Natural killer cell (primary cell): ENCODE measurements at regions not wholly inside any gene's neighbourhood (a gene's known extent, or its start where the extent isn't known, plus 50 kb on each side); places are given as distances from the start of the nearest gene placed in this dataset.
A peak's percentile ranks its signal among the peaks of the same experiment; 100 is the strongest.

Experiments used
- ATAC-seq, 3 donors: fragments of 150-1000 bp in 2 of 3; fragments of 200-7000 bp in 1 of 3; cut with Tn5 transposase; 1 replicate in 1 of 3; 2 replicates in 2 of 3; pipeline ENCODE4 v1.10.0; 2021; ENCODE audit warnings: mild to moderate bottlenecking in 2 of 3, moderate library complexity in 2 of 3
- DNase-seq, 2 donors: peaks; one replicate each; pipeline versions ENCODE4 v3.0.0 to v3.0.0-alpha.2; 2013 to 2021; ENCODE audit warnings: mixed read lengths in 1 of 2
- H3K27ac ChIP-seq: one replicate; pipeline ENCODE4 v1.5.1; 2013; ENCODE audit warnings: mild to moderate bottlenecking, low read length
- H3K27me3 ChIP-seq: one replicate; pipeline ENCODE4 v1.6.1; 2013; ENCODE audit warnings: low read length; ENCODE audit not compliant: control insufficient read depth, insufficient read depth
- H3K36me3 ChIP-seq: one replicate; pipeline ENCODE4 v1.6.1; 2013; ENCODE audit warnings: low read length; ENCODE audit not compliant: control insufficient read depth, insufficient read depth
- H3K4me1 ChIP-seq: one replicate; pipeline ENCODE4 v1.6.1; 2013; ENCODE audit warnings: low read length; ENCODE audit not compliant: control insufficient read depth, insufficient read depth
- H3K4me3 ChIP-seq: one replicate; pipeline ENCODE4 v1.5.1; 2013; ENCODE audit warnings: low read length
- H3K9me3 ChIP-seq: one replicate; pipeline ENCODE4 v1.6.1; 2013; ENCODE audit warnings: low read length; ENCODE audit not compliant: control insufficient read depth, insufficient read depth
- H3K27ac Mint-ChIP-seq, 2 donors: one replicate each; pipeline ENCODE4 v1.8.0; 2022; ENCODE audit warnings: mild to moderate bottlenecking in 2 of 2, mixed read lengths in 2 of 2, moderate library complexity in 1 of 2
- H3K27me3 Mint-ChIP-seq, 2 donors: one replicate each; pipeline ENCODE4 v1.8.0; 2022; ENCODE audit warnings: low read depth in 2 of 2, mixed read lengths in 2 of 2
- H3K36me3 Mint-ChIP-seq: one replicate; pipeline ENCODE4 v1.8.0; 2022; ENCODE audit warnings: mixed read lengths
- H3K4me1 Mint-ChIP-seq, 2 donors: one replicate each; pipeline ENCODE4 v1.8.0; 2022; ENCODE audit warnings: mixed read lengths in 2 of 2
- H3K4me3 Mint-ChIP-seq: one replicate; pipeline ENCODE4 v1.8.0; 2022; ENCODE audit warnings: mild to moderate bottlenecking, moderate library complexity, mixed read lengths
- H3K9me3 Mint-ChIP-seq, 2 donors: one replicate each; pipeline ENCODE4 v1.8.0; 2022; ENCODE audit warnings: mixed read lengths in 2 of 2
- WGBS: methylation state at CpG from one replicate; pipeline ENCODE4 v1.1.7; 2013; ENCODE audit warnings: missing lambda C conversion rate; ENCODE audit not compliant: insufficient coverage; 5-methylcytosine and 5-hydroxymethylcytosine counted together
- intact Hi-C: fragments of 100-400 bp; cut with micrococcal nuclease; formaldehyde crosslinking; loops from one replicate; pipeline ENCODE4 v1.14.2; 2022
- TF ChIP-seq, protein P1 (sequence below): fragments of 200-600 bp; IDR thresholded peaks from one replicate; pipeline ENCODE4 v1.8.0; 2022; ENCODE audit warnings: antibody characterized with exemption

DNA sequence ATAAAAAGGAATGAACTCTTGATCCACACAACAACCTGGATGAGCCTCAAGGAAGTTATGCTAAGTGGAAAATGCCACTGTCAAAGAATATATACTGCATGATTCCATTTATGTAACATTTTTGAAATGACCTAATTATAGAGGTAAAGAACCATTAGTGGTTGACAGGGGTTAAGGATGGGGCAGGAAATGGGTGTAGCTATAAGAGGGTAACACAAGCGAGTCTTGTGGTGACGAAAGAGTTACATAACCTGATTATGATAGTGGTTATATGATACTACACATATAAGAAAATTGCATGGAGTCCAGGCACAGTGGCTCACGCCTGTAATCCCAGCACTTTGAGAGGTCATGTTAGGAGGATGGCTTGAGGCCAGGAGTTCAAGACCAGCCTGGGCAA is 346.6 kb upstream of the PKDCC start:
- Mint-ChIP-seq H3K4me1 (peaks cover 9 to 12% of the 10 kb centered on the region in 2 donors), H3K27me3 (peaks cover 8 to 10% of the 10 kb centered on the region in 2 donors), H3K4me3 (no peak overlapping the region), H3K9me3 (no peaks in the 10 kb centered on the region), H3K36me3 (no peaks in the 10 kb centered on the region), H3K27ac (no peak overlapping the region)
- TF ChIP-seq, protein P1, sequence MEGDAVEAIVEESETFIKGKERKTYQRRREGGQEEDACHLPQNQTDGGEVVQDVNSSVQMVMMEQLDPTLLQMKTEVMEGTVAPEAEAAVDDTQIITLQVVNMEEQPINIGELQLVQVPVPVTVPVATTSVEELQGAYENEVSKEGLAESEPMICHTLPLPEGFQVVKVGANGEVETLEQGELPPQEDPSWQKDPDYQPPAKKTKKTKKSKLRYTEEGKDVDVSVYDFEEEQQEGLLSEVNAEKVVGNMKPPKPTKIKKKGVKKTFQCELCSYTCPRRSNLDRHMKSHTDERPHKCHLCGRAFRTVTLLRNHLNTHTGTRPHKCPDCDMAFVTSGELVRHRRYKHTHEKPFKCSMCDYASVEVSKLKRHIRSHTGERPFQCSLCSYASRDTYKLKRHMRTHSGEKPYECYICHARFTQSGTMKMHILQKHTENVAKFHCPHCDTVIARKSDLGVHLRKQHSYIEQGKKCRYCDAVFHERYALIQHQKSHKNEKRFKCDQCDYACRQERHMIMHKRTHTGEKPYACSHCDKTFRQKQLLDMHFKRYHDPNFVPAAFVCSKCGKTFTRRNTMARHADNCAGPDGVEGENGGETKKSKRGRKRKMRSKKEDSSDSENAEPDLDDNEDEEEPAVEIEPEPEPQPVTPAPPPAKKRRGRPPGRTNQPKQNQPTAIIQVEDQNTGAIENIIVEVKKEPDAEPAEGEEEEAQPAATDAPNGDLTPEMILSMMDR = no peak
- intact Hi-C loops = no loop called here
- DNase-seq (no peak), ATAC-seq (peak in 2 of 3 donors; percentile 31 to 55)
- H3K9me3 ChIP-seq = no peaks in the 10 kb centered on the region
- H3K4me1 ChIP-seq = no peaks in the 10 kb centered on the region
- no peak overlapping the region for H3K27ac ChIP-seq
- H3K4me3 ChIP-seq = no peak overlapping the region
- no peaks in the 10 kb centered on the region for H3K36me3 ChIP-seq
- H3K27me3 ChIP-seq = no peaks in the 10 kb centered on the region
- WGBS = 24% methylated on average over 2 of the region's 3 CpGs

DNA sequence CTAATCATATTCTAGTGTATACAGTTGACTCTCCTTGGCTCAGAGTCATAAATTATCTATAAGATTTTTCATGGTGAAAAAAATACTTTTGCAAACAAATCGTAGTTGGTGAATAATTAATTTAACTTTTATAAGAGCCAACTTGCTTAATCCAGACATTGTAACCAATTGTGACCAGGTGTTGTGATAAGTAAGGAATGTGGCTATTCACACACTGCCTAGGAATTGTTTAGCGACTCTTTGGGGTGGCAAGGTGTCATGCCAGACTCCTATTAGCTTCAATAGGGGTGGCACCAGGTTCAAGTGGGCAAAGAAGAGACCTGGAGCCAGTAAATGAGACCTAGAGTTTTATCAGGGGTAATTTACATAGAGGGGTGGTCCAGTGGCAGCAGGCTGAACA is 344.7 kb upstream of the PKDCC start:
- WGBS = 89% methylated on average over 1 of the region's 2 CpGs

DNA sequence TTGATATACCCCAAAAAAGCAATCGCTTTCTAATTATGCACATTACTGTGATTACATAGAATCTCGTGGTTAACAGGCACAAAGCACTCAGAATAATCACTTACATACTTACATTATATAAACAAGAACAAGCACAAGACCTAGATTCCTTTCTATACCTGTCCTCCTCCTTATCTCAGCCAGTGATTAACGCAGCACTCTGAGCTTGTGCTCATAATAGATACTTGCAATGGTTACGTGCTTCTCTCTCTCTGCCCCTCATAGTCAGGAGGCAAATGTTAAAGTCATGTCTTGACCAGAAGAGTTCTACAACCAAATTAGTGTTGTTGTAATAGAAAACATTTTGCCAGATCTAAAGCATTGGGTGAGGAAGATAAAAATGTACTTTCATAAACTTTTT is 342.2 kb upstream of the PKDCC start:
- no peaks in the 10 kb centered on the region for H3K9me3 ChIP-seq
- 90% methylated on average over 4 of the region's 4 CpGs for WGBS
- no peak overlapping the region for H3K27ac Mint-ChIP-seq
- no peaks in the 10 kb centered on the region for H3K36me3 Mint-ChIP-seq
- DNase-seq = no peak
- TF ChIP-seq, protein P1 = no peak
- no peaks in the 10 kb centered on the region for H3K36me3 ChIP-seq
- H3K27ac ChIP-seq = no peak overlapping the region
- intact Hi-C loops = no loop called here
- H3K27me3 ChIP-seq = no peaks in the 10 kb centered on the region
- H3K9me3 Mint-ChIP-seq = no peaks in the 10 kb centered on the region
- H3K4me1 ChIP-seq = no peaks in the 10 kb centered on the region
- no peak for ATAC-seq
- no peak overlapping the region for H3K4me3 ChIP-seq
- H3K4me1 Mint-ChIP-seq = peaks cover 9 to 12% of the 10 kb centered on the region in 2 donors
- H3K4me3 Mint-ChIP-seq = no peak overlapping the region
- H3K27me3 Mint-ChIP-seq = peaks cover 2 to 7% of the 10 kb centered on the region in 2 donors

More for the DNA sequence above, 344.7 kb upstream of the PKDCC start:
- Mint-ChIP-seq H3K36me3 (no peaks in the 10 kb centered on the region), H3K9me3 (no peaks in the 10 kb centered on the region), H3K27ac (no peak overlapping the region), H3K27me3 (peaks cover 3 to 5% of the 10 kb centered on the region in 2 donors), H3K4me1 (peaks cover 9 to 12% of the 10 kb centered on the region in 2 donors), H3K4me3 (no peak overlapping the region)
- TF ChIP-seq, protein P1 = no peak
- Histone ChIP-seq H3K27me3 (no peaks in the 10 kb centered on the region), H3K9me3 (no peaks in the 10 kb centered on the region), H3K27ac (no peak overlapping the region), H3K4me3 (no peak overlapping the region), H3K4me1 (no peaks in the 10 kb centered on the region), H3K36me3 (no peaks in the 10 kb centered on the region)
- no peak for DNase-seq
- intact Hi-C loops = no loop called here
- ATAC-seq = no peak

DNA sequence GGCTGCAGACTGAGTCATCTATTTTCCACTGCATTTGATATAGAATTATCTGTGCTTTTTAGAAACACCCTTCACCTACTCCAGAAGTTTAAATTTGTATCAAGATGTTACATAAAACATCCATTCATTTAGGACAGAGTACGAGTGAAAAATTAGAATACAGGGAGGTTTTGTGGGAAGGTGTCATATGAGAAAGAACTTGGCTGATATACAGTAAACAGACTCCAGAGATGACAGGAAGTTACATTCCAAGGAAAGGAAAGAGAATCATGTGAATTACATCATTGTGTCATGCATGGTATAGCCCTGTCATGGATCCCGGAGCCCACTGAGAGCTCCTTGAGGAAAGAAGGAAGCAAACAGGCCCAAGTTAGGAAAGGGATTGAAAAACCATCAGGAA is 341.5 kb upstream of the PKDCC start:
- H3K9me3 Mint-ChIP-seq = no peaks in the 10 kb centered on the region
- Histone ChIP-seq H3K4me1 (no peaks in the 10 kb centered on the region), H3K4me3 (no peak overlapping the region), H3K27me3 (no peaks in the 10 kb centered on the region), H3K36me3 (no peaks in the 10 kb centered on the region), H3K9me3 (no peaks in the 10 kb centered on the region), H3K27ac (no peak overlapping the region)
- no peak overlapping the region for H3K27ac Mint-ChIP-seq
- peaks cover 3 to 7% of the 10 kb centered on the region in 2 donors for H3K4me1 Mint-ChIP-seq
- no peak overlapping the region for H3K4me3 Mint-ChIP-seq
- ATAC-seq (no peak), DNase-seq (no peak)
- H3K27me3 Mint-ChIP-seq = peaks cover 2 to 7% of the 10 kb centered on the region in 2 donors
- 98% methylated on average over 2 of the region's 2 CpGs for WGBS
- no peaks in the 10 kb centered on the region for H3K36me3 Mint-ChIP-seq
- TF ChIP-seq, protein P1 = no peak
- intact Hi-C loops = no loop called here
